Lower leg skin (tissue), 3 donors: ENCODE measurements at regions not wholly inside any gene's neighbourhood (a gene's known extent, or its start where the extent isn't known, plus 50 kb on each side); places are given as distances from the start of the nearest gene placed in this dataset.

ENCODE experiments used
- POLR2A ChIP-seq, 2 donors: fragments of 450-650 bp; IDR thresholded peaks; one replicate each; pipeline ENCODE4 v1.6.1; 2016 to 2017; ENCODE audit warnings: antibody characterized with exemption in 2 of 2, mild to moderate bottlenecking in 1 of 2, moderate library complexity in 1 of 2
- TF ChIP-seq, protein P1 (sequence below), 3 donors: fragments of 450-650 bp; IDR thresholded peaks; one replicate each; pipeline ENCODE4 v1.5.1; 2016; ENCODE audit warnings: antibody characterized with exemption in 3 of 3, mild to moderate bottlenecking in 3 of 3, moderate library complexity in 2 of 3

- TF ChIP-seq, protein P1, sequence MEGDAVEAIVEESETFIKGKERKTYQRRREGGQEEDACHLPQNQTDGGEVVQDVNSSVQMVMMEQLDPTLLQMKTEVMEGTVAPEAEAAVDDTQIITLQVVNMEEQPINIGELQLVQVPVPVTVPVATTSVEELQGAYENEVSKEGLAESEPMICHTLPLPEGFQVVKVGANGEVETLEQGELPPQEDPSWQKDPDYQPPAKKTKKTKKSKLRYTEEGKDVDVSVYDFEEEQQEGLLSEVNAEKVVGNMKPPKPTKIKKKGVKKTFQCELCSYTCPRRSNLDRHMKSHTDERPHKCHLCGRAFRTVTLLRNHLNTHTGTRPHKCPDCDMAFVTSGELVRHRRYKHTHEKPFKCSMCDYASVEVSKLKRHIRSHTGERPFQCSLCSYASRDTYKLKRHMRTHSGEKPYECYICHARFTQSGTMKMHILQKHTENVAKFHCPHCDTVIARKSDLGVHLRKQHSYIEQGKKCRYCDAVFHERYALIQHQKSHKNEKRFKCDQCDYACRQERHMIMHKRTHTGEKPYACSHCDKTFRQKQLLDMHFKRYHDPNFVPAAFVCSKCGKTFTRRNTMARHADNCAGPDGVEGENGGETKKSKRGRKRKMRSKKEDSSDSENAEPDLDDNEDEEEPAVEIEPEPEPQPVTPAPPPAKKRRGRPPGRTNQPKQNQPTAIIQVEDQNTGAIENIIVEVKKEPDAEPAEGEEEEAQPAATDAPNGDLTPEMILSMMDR (IDR thresholded peaks at IDR 0.05) = no peak
- no peak for TF ChIP-seq POLR2A (IDR thresholded peaks at IDR 0.05)
Observed at GRCh38 chr1:79663916-79664315, 657.4 kb upstream of the ADGRL4 start.
